Pons (tissue), 1 donor: ENCODE measurements at regions not wholly inside any gene's neighbourhood (a gene's known extent, or its start where the extent isn't known, plus 50 kb on each side); places are given as distances from the start of the nearest gene placed in this dataset.

Source experiments
- DNase-seq: peaks from one replicate; pipeline ENCODE4 v3.0.0-alpha.2; 2016; ENCODE audit warnings: low spot score

DNA sequence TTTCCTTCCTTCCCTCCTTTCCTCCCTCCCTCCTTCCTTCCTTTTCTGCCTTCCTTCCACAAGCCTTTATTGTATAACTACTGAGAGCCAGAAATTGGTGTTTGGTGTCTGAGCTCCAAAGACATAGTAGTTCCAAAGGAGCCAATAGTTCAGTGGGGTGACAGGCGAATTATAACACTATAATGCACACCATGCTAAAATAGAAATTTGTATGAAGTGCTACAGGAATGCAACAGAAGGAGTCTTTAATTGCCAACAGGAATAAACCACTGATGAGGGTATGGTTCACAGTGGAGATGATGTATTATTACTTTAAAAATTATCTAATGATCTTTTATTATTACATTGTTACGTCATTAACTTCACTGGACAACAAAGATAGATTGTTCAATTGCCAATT lies 158.8 kb upstream of the SP8 start:
- DNase-seq, result no peak

DNA sequence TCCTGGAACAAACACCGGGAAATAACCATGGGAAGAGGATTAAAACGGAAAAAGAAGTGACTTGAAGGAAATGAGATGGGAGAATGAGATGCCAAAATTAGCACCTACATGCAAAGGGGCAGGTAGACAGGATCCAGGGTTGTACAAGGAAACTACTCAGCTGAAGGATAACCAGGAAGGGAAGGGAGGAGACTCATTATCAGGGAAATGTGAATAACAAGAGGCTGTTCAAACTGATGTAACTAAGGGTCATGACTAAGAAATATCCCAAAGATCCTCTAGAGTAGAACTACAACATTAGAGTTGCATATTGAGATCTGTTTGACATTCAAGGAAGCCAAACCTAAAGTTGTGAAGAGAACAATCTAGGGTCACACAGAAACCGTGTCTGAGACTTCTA lies 166.2 kb upstream of the SP8 start:
- DNase-seq, result no peak

DNA sequence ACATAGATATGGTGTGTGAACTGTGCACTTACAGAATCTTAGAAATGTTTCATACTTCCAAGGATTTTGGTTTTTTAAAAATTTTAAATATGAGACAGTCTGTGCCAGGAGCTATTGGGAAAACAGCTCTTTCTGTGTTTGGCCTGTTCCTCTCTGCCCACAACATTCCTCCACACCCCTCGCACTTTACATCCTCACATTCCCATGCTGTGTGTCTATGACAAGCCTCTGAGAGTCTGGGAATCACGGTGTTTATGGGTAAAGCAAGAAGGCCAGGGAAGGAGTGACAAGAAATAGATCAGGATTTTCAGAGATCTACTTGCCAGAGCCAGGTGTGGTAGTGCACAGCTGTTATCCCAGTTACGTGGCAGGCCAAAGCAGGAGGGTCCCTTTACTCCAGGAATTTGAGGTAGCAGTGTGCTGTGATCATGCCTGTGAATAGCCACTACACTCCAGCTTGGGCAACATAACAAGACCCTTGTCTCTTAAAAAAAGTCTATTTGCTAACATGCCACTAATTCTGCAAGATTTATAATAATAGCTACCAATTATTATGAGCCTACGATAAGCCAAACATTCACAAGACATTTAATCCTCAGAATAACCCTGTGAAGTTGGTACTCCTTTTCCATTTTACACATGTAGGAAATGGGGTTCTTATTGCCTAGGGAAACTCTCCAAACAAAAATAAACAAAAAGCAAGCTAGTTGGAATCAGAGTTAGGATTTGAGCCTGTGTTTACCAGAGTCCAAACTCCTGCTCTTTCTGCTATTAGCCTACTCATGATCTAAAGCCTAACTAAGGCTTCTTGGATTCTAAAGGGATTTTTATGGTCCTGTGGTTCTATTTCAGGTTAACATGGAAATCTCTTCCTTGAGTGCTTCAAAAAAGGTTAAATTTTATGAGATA lies 168.3 kb upstream of the SP8 start:
- DNase-seq, result no peak

DNA sequence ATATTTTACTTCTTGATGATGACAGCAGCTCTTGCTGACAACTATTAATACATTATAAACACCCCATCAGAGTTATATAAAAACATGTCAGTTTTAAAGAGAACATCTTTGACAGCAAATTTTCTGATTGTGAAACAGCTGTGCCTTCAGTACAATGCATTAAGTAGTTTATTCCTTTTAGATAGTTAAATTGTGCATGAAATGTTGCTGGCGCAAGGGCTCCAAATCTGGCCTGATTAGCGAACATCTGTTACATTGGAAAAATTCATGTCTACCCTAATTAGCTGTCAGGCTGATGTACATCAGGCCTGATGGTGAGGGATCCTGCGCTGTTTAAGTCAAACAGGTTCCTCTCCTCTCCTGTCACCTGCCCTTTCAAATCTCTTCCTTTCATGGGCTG lies 171.9 kb upstream of the SP8 start:
- no peak for DNase-seq

DNA sequence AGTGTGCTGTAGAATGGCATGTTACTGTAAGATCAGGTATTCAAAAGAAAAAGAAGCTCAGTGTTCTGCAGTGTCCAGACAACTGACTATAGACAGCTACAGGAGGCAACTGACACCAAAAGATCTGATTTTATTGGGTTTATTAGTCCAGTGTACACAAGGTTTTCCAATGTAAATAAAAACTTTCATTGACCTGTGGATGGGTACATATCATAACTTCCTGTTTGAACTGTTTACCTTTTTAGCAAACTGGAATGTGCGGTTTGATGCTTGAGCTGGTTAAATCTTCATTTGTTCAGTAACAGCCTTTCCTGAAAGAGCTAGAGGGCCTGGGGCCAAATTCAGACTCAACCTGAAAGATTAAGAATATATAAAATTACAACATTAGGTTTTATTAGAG lies 172.6 kb upstream of the SP8 start:
- DNase-seq, result no peak

DNA sequence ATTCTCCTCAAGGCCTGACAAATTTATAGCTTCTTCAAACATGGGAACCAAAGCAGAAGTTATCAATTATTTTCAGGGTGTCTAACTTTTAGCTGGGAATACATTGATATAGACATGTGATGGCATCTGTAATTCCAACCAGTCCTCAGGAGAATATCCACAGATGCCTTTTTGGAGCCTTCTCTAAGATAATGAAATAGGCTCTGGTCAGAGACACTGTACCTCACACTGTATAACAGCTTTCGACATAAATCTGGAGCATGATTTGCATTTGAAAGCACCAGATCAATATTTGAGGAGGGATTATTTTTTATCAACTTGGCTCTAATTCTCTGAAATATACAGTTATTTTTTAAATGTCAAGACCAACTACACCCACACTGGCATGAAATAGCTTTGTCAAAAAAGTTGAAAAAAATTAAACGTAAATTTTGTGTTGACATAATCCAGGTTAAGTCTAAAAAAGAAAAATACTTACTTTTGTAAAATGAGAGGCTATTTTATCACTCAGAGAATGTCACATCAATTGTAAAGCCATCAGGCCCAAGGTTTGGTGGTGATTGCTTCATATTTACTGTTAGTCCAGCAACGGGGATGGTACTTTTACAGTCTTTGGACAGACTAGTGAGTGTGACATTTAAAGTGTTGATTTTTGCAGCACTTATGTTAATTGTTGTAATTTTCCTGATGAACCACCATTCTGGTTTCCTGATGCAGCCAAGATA lies 177.0 kb upstream of the SP8 start:
- no peak for DNase-seq

DNA sequence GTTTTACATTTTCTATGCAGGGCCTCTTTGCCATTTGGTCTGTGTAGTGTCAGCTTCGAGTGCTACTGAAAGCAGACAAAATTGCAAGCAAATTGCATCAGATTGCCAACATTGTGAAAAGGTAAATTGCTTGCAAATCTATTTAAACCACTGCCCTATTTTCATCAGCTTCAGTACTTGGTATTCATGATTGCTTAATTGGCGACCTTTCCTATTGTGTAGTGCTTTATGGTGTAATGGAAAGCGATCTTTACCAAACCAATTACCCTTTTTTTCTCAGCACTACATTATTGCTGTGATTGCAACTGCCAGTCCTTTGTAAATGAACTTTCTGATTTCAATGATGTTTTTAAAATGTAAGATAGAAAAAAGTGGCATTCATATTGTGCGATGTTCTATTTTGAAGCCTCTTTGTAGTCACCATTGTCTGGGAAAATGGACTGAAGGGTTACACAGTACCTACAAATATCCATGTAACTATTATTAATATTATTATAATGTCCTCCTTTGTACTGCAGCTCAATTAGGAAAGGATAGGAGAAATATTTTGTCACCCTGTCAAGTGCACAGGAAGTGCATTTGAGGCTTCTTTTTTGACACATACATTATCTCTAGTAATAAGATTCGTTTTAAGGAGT lies 177.7 kb upstream of the SP8 start:
- no peak for DNase-seq

DNA sequence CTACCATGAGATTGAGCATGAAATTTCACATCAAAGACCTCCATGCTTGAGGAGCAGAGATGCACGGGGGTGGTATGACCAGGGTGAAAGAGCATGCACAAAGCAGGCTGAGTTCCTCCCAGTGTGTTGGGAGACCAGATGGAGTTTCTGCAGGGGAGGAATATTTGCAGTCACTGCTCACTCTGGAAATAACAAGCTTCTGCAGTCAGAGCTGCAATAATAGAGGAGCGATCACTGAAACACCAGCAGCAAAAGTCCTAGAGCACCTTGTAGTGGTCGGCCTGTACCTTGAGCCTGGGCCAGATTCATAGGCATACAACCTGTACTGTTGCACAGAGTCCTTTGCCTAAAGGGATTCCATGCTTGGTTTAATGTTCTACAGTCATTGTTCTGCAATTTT lies 184.5 kb upstream of the SP8 start:
- no peak for DNase-seq

DNA sequence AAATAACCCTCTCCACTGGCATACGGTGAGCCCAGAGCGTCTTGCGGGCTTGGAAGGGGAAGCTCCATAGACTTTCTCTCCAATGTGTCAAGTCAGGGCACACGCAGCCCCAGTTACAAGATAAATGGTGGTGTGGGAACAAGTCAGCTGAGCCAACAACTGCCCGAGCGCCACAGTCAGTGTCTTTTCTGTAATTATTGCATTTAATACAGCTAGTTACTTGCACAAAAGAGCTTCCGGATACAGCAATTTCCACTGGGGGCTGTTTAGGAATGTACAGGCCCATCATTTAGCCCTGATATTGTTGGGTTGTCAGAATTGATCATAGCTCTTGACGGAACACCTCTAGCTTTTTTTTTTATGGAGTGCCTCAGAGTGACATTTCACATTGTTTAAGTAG lies 193.5 kb upstream of the SP8 start:
- DNase-seq, result no peak

DNA sequence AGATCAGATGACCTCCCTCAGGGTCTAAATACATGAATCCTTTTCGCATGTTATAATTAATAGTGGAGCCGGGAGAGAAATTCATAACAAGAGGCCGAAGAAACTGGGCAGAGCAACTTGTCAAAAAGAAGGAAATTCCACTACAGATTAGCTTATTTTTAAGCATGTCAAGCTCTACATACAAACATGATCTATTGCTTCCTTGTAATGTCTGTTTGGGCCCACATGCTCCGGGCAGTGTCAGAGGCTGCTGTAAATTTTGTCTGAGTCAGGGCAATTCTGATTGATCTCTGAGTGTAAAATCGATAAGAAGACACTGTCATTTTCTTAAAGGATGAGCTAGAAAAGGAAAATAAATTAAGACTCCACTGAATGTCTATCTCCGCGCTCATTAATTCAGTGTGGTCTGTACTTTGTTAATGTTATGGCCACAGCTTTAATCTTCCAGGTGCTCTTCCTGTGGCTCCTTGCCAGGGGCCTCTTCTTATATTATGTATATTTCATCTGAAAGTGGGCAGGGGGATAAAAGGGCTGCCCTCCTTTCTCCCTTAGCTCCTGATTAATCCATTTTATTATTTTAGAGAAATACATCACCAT lies 194.1 kb upstream of the SP8 start:
- no peak for DNase-seq

DNA sequence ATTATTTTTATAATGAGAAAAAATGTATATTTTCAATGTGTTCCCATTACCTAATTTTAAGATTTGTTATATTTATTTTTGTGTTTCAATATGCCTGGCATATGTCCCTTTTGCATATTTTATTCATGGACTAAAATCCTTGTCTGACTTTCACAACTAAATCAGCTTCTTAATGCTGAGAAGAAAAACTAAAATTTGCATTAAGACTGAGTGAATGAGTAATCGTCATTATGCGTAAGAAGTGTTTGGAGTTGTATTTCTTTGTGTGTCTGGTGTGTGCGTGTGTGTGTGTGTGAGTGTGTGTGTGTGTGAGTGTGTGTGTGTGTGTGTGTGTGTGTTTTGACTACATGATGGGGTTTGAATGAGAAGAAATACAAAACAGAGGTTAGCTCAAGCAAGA lies 201.7 kb upstream of the SP8 start:
- DNase-seq, result no peak

DNA sequence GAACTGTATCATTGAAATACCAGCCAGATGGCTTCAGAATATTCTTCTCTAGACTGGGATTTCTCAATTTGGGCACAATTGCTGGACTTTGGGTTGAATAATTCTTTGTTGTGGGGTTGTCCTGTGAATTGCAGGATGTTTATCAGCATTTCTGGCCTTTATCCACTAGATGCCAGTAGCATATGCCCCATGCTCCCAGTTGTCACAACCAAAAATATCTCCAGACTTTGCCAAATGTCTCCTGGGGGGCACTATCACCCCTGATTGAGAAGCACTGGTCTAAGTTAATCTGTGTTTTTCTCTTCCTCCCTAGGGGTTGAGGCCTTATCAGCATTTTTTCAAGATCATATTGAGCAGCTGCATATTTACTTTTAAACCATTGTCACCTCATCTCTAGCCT lies 204.9 kb upstream of the SP8 start:
- DNase-seq, result no peak

DNA sequence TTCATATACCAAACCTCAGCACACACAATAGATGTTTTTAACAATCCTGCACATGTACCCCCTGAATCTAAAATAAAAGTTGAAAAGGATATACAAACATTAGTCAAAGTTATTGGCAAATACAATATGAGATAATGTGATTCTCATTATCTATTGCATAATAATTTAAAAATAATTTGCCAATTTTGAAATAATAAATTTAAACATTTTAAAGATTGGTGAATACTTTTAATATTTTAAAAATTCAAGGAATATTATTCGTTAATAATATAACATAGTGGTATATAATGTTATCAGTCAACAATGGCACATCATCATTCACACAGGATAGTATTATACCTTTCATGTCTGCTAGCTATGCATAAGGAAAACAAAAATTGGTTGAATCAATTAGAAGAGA lies 207.0 kb upstream of the SP8 start:
- DNase-seq, result no peak

DNA sequence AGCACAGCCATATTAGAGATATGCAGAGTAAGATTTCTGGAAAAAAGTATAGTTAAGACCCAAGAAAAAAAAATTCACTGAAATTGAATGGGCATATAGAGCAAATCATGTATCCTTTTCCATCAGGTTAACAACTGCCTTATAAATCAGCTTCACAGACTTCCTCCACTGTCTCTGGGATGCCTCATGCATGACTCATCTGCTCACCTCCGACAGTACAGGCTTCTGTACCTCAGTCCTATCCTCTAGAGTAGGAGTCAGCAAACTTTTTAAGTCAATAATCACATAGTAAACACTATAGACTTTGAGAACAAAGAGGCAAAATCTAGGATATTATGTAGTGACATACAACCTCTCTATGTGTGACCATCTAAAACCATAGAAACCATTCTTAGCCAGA lies 211.6 kb upstream of the SP8 start:
- DNase-seq, result no peak

DNA sequence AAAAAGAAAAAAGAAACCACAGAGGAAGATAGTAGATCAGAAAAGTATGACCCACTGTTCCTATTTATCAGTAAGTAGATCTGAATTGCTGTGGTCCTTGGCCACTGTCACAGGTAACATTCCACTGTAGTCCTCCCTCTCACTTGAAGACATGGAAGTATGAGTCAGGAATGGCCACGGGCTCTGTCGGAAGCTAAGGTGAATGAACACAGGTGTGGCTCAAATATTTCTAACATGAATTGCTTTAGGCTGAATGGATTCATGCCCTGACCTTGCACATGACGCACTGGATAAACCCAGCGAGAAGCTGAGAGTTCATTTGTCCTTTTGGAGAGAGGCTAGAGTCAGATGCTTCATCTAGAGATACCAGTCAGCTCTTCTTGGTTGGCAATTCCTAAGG lies 224.5 kb upstream of the SP8 start:
- DNase-seq, result no peak

DNA sequence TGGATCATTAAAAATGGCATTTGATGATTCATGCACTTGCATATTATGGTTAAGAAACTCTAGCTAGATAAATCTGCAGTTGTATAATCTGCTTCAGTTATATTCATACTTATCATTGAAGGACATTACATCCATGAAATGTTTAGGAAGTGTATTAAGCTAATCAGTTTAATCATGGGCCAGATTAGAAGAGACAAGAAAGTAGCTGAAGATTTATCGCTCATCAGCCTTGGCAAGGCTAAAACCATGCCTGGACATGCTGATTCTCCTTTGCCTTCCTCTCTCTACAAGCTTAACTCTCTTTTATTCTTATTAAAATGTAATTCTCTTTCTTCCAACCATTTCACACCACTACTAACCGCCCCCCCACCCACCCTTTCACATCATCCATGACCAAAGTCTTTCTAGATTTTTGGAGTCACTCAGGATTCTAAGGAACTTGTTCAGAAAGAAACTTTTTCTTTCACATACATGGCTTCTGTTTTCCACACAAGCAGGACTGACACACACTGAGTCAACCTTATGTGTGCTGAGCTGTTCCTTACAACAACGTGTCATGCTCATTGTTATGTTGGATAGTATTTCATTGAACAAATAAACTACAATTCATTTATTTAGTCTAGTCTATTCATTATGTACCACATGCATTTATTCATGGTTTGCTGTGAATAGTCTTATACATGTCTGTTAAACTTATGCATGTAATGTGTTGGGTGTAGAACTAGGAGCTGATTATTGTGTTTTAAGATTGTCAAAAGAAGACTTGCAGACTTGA lies 227.3 kb upstream of the SP8 start:
- DNase-seq, result no peak

DNA sequence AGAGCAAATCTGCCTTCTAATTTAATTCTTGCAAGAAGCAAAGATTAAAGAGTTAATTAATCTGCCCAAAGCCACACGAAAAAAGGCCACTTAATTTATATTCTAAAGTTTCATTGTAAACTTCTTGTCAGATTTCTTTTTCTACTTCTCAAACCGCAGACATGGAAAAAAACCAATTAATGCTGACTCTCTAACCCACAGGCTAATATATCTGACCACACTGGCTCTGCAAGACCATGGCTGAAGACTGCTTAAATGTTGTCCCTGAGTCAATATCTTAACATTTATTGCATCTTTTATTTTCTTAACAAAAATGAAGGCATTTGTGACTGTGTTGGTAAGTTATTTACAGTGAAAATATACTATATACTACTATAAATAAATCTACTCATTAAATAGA lies 234.0 kb upstream of the SP8 start:
- no peak for DNase-seq

DNA sequence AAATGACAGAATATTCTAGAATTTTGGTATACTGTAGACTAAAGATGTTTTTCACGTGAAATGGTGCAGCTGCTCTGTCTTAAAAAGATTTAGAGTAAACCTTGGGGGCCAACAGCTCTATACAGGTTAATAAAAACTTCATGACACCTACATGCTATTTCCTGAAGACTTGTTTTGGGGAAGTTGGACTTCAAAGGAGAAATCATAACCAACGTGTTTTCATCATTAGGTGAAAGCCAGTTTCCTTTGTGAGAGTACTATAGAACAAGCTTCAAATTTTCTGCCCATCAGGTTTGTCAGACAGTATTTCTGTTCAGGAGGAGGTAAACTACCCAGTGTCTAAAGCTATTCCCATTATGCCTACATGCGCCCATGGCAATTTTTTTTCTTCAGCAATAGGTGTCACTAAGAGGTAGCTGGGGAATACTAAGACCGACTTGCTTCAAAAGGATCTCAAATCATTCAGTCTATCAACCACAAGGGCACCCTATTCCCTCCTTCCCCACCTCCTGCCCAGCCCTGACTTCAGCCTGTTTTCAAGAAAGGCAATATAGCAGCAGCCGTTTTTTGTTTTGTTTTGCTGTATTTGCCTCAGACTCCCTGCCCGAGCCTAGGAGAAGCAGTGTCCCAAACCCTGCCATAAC lies 237.3 kb upstream of the SP8 start:
- DNase-seq, result no peak

DNA sequence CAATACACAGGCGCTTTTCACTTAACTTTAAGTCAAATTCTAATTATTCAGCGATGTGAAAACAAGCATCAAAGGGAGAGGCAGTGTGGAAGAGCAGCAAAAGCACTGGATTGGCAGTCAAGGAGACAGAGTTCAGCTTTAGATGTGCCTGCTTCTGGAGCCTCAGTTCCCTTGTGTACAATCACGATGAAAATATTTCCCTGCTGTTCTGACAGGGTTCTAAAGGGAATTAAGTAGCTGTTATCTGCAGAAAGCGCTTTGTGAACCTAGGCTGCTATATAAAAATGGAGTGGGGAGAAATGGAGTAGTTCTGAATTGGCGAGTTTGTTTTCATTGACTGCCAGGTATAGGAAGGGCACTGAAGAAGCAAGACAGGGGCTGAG lies 237.8 kb upstream of the SP8 start:
- DNase-seq, result no peak

DNA sequence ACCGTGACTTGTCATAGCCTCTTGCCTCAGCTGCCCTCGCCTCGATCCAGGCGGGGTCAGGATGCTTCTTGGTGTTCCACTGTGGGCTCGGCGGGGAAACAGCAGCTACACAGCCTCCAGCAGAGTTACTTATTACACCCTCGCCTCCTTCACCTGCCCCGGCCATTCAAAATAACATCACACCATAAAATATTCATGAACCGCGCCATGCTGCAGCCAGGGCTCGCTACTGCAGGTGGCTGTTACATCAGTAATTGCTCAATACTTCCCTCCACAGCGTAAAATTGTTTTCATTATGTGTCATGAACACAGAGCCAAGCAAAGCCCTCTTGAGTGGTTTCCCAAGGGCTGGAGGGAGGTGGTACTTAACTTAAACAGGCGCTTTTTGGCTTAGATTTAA lies 241.5 kb upstream of the SP8 start:
- no peak for DNase-seq

DNA sequence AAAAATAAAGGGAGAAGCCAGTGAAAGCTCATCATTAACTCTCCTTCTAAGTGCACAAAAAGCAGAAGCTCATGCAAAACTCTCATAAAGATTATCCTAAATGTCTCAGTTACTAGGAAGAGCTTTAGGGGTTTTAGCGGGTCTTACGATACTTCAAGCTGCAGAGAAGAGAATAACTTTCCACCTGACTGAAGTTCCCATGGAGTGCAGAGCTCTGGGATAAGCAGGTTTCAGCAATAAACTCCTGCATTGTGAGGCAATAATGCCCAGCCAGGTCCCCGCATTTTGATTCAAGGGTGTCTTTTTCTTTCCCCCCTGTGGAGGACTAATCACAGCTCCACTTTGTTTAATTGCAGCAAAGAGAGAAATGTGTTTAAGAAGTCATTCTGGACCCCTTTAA lies 241.9 kb upstream of the SP8 start:
- DNase-seq, result no peak

DNA sequence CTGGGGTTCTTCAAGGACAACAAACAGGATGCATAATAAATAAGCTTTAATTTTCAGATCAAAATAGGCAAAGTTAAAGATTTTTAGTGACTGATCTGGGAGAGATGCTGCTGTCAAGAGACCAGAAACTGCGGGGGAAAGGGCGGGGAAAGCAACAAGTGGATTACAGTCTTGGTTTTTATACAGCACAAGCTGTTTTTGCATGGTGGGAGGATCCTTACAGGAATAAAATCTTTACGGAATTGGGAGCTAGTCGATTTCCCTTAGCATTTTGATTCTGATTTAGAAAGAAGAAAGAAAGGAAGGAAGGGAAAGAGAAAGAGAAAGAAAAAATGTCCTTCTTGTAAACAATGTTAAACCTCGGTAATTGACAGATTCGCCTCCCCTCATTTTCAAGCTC lies 242.3 kb upstream of the SP8 start:
- DNase-seq, result no peak
